Central memory CD8-positive, alpha-beta T cell (primary cell): ENCODE measurements at regions not wholly inside any gene's neighbourhood (a gene's known extent, or its start where the extent isn't known, plus 50 kb on each side); places are given as distances from the start of the nearest gene placed in this dataset.

Experiments used
- ATAC-seq: fragments of 150-1000 bp; cut with Tn5 transposase; replicated peaks from 2 replicates; pipeline ENCODE4 v1.10.0; 2022; ENCODE audit warnings: mild to moderate bottlenecking, moderate FRiP score, moderate number of reproducible peaks; ENCODE audit not compliant: poor library complexity, severe bottlenecking; ENCODE audit errors: extremely low read depth
- DNase-seq, 2 donors: peaks; one replicate each; pipeline ENCODE4 v3.0.0; 2021; ENCODE audit warnings: low spot score in 2 of 2
- H3K27ac Mint-ChIP-seq: one replicate; pipeline ENCODE4 v1.8.0; 2022; ENCODE audit warnings: low read depth, mild to moderate bottlenecking, moderate library complexity, mixed read lengths
- H3K27me3 Mint-ChIP-seq: one replicate; pipeline ENCODE4 v1.8.0; 2022; ENCODE audit warnings: mixed read lengths
- H3K36me3 Mint-ChIP-seq: one replicate; pipeline ENCODE4 v1.8.0; 2022; ENCODE audit warnings: mild to moderate bottlenecking, moderate library complexity, mixed read lengths; ENCODE audit not compliant: insufficient read depth
- H3K4me1 Mint-ChIP-seq: one replicate; pipeline ENCODE4 v1.8.0; 2022; ENCODE audit warnings: mixed read lengths
- H3K4me3 Mint-ChIP-seq: one replicate; pipeline ENCODE4 v1.8.0; 2022; ENCODE audit warnings: mild to moderate bottlenecking, moderate library complexity, mixed read lengths
- H3K9me3 Mint-ChIP-seq: one replicate; pipeline ENCODE4 v1.8.0; 2022; ENCODE audit warnings: mixed read lengths

- ATAC-seq = no peak
- no peak for DNase-seq
- no peaks in the 10 kb centered on the region for H3K36me3 Mint-ChIP-seq
- H3K9me3 Mint-ChIP-seq = peaks cover 5% of the 10 kb centered on the region
- no peaks in the 10 kb centered on the region for H3K27me3 Mint-ChIP-seq
- H3K27ac Mint-ChIP-seq = no peak overlapping the region
- no peak overlapping the region for H3K4me3 Mint-ChIP-seq
- no peaks in the 10 kb centered on the region for H3K4me1 Mint-ChIP-seq
These were observed 988.3 kb upstream of the LRFN5 start for GRCh38 chr14:40618225-40618898.

GRCh38 chr14:40616579-40616978 lies 990.1 kb upstream of the LRFN5 start:
- Mint-ChIP-seq H3K36me3 (no peaks in the 10 kb centered on the region), H3K27ac (no peak overlapping the region), H3K27me3 (no peaks in the 10 kb centered on the region), H3K9me3 (peaks cover 7% of the 10 kb centered on the region), H3K4me3 (no peak overlapping the region), H3K4me1 (no peaks in the 10 kb centered on the region)
- DNase-seq (no peak), ATAC-seq (no peak)

GRCh38 chr14:40601063-40601462 lies 1005.6 kb upstream of the LRFN5 start:
- Mint-ChIP-seq H3K9me3 (peaks cover 6% of the 10 kb centered on the region), H3K36me3 (no peaks in the 10 kb centered on the region), H3K27me3 (no peaks in the 10 kb centered on the region), H3K4me1 (no peaks in the 10 kb centered on the region), H3K27ac (no peak overlapping the region), H3K4me3 (no peak overlapping the region)
- no peak for ATAC-seq
- no peak for DNase-seq

GRCh38 chr14:40599725-40600124 lies 1007.0 kb upstream of the LRFN5 start:
- Mint-ChIP-seq H3K27me3 (no peaks in the 10 kb centered on the region), H3K4me3 (no peak overlapping the region), H3K36me3 (no peaks in the 10 kb centered on the region), H3K9me3 (peaks cover 6% of the 10 kb centered on the region), H3K4me1 (no peaks in the 10 kb centered on the region), H3K27ac (no peak overlapping the region)
- no peak for ATAC-seq
- DNase-seq = no peak

GRCh38 chr14:40581264-40581663 lies 1025.4 kb upstream of the LRFN5 start:
- no peak overlapping the region for H3K27ac Mint-ChIP-seq
- no peak for ATAC-seq
- no peaks in the 10 kb centered on the region for H3K27me3 Mint-ChIP-seq
- no peak for DNase-seq
- no peaks in the 10 kb centered on the region for H3K4me1 Mint-ChIP-seq
- H3K4me3 Mint-ChIP-seq = no peak overlapping the region
- no peaks in the 10 kb centered on the region for H3K36me3 Mint-ChIP-seq
- peaks cover 12% of the 10 kb centered on the region for H3K9me3 Mint-ChIP-seq

- Mint-ChIP-seq H3K27me3 (no peaks in the 10 kb centered on the region), H3K4me3 (no peak overlapping the region), H3K27ac (no peak overlapping the region), H3K9me3 (peaks cover 15% of the 10 kb centered on the region), H3K36me3 (no peaks in the 10 kb centered on the region), H3K4me1 (no peaks in the 10 kb centered on the region)
- no peak for ATAC-seq
- DNase-seq = no peak
These were observed 1029.7 kb upstream of the LRFN5 start for GRCh38 chr14:40576880-40577478.

GRCh38 chr14:40574780-40575179 lies 1031.9 kb upstream of the LRFN5 start:
- ATAC-seq (no peak), DNase-seq (no peak)
- Mint-ChIP-seq H3K4me1 (no peaks in the 10 kb centered on the region), H3K9me3 (peaks cover 20% of the 10 kb centered on the region), H3K4me3 (no peak overlapping the region), H3K27ac (no peak overlapping the region), H3K27me3 (no peaks in the 10 kb centered on the region), H3K36me3 (no peaks in the 10 kb centered on the region)

GRCh38 chr14:40525314-40525713 lies 1081.4 kb upstream of the LRFN5 start:
- Mint-ChIP-seq H3K27me3 (no peaks in the 10 kb centered on the region), H3K36me3 (no peaks in the 10 kb centered on the region), H3K27ac (no peak overlapping the region), H3K4me1 (no peaks in the 10 kb centered on the region), H3K4me3 (no peak overlapping the region), H3K9me3 (peaks cover 7% of the 10 kb centered on the region)
- ATAC-seq (no peak), DNase-seq (no peak)

GRCh38 chr14:40523123-40523522 lies 1083.6 kb upstream of the LRFN5 start:
- Mint-ChIP-seq H3K27ac (no peak overlapping the region), H3K4me1 (no peaks in the 10 kb centered on the region), H3K36me3 (no peaks in the 10 kb centered on the region), H3K9me3 (peaks cover 7% of the 10 kb centered on the region), H3K4me3 (no peak overlapping the region), H3K27me3 (no peaks in the 10 kb centered on the region)
- ATAC-seq (no peak), DNase-seq (no peak)

GRCh38 chr14:40494483-40494882 lies 1062.2 kb upstream of the FBXO33 start:
- peaks cover 6% of the 10 kb centered on the region for H3K9me3 Mint-ChIP-seq
- H3K36me3 Mint-ChIP-seq = no peaks in the 10 kb centered on the region
- ATAC-seq = no peak
- H3K27me3 Mint-ChIP-seq = no peaks in the 10 kb centered on the region
- H3K27ac Mint-ChIP-seq = no peak overlapping the region
- no peak overlapping the region for H3K4me3 Mint-ChIP-seq
- DNase-seq = no peak
- H3K4me1 Mint-ChIP-seq = no peaks in the 10 kb centered on the region

GRCh38 chr14:40487824-40488223 lies 1055.6 kb upstream of the FBXO33 start:
- Mint-ChIP-seq H3K27ac (no peak overlapping the region), H3K9me3 (peaks cover 4% of the 10 kb centered on the region), H3K4me3 (no peak overlapping the region), H3K27me3 (no peaks in the 10 kb centered on the region), H3K36me3 (no peaks in the 10 kb centered on the region), H3K4me1 (no peaks in the 10 kb centered on the region)
- DNase-seq = no peak
- no peak for ATAC-seq

- Mint-ChIP-seq H3K36me3 (no peaks in the 10 kb centered on the region), H3K27ac (no peak overlapping the region), H3K4me3 (no peak overlapping the region), H3K9me3 (no peaks in the 10 kb centered on the region), H3K4me1 (no peaks in the 10 kb centered on the region), H3K27me3 (no peaks in the 10 kb centered on the region)
- DNase-seq (no peak), ATAC-seq (no peak)
These were observed 1053.5 kb upstream of the FBXO33 start for GRCh38 chr14:40485688-40486087.

- Mint-ChIP-seq H3K27me3 (no peaks in the 10 kb centered on the region), H3K27ac (no peak overlapping the region), H3K9me3 (peaks cover 18% of the 10 kb centered on the region), H3K36me3 (no peaks in the 10 kb centered on the region), H3K4me3 (no peak overlapping the region), H3K4me1 (no peaks in the 10 kb centered on the region)
- ATAC-seq (no peak), DNase-seq (no peak)
These were observed 1043.8 kb upstream of the FBXO33 start for GRCh38 chr14:40476005-40476404.
